Forelimb muscle (tissue), 1 donor: ENCODE measurements at regions not wholly inside any gene's neighbourhood (a gene's known extent, or its start where the extent isn't known, plus 50 kb on each side); places are given as distances from the start of the nearest gene placed in this dataset.
"Not testable (repeated sequence)": the region's sequence is repeated elsewhere in the genome, so short reads cannot be mapped to it uniquely, and the experiment has no call there.

ENCODE experiments used
- DNase-seq: peaks from one replicate; pipeline ENCODE4 v3.0.0-alpha.2; 2013; ENCODE audit warnings: low read depth

DNA sequence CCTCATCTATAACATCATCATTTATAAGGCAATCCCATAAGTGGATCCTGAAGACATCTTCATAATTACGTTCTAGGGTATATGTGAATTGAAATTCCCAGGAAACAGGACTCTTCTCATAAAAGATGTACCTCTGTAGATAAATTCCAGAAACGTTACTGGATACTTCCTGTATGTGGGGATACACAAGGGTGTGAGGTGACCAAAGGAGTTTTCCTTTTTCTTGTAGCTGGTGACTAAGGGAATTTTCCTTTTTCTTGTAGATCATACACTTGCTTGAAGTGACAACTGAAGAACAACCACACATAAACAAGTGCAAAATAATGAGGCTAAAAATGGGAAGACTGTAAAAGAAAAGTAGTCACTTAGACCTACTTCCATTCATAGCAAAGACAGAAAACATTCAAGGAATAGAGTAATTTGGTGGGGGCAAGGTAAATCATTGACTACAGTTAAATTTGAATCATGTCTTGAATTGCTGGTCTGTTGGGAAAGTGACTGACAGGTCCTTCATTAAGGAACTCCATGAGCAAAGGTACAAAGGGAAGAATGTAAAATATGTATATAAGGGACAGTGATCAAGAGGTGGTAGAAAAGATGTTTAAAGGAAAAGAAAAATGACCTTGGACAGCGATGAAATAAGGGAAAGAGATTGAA lies 53.2 kb upstream of the UBE2E3 start:
- DNase-seq: no peak

DNA sequence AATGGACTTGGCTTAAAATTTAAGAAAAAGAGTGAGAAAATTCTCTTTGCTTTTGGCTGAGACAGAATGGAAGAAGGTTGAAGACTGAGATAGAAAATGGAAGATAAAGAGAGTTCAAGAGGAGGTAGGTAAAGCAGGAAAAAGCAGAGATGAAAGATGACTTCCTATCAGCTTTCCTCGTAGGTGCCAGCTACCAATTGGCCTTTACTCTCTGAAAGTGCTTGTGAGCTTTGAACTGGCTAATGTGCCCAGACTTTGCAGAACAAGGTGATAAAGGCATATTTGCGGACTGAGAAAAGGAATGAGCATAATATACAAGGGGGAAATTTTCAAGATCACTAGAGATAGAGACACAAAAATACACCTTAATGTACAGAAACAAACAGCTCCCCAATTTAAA lies 54.7 kb upstream of the UBE2E3 start:
- DNase-seq: no peak

DNA sequence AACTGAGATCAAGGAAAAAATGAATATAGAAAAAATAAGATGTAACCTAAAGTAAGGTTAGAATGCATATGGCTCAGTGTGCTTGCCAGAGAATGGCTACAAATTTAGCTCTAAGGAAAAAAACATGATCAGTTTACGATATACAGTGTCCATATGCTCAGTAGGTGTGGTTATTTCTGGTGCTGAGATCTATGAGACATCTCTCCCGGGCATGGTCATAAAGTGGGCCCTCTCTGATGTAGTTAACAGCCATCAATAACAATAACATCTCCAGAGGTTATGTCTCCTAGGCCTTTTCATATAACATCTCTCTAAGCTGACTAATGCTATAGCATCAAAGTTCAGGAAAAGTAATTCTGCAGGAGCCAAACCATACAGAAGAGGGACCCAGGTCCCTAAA lies 56.3 kb upstream of the UBE2E3 start:
- DNase-seq: no peak

DNA sequence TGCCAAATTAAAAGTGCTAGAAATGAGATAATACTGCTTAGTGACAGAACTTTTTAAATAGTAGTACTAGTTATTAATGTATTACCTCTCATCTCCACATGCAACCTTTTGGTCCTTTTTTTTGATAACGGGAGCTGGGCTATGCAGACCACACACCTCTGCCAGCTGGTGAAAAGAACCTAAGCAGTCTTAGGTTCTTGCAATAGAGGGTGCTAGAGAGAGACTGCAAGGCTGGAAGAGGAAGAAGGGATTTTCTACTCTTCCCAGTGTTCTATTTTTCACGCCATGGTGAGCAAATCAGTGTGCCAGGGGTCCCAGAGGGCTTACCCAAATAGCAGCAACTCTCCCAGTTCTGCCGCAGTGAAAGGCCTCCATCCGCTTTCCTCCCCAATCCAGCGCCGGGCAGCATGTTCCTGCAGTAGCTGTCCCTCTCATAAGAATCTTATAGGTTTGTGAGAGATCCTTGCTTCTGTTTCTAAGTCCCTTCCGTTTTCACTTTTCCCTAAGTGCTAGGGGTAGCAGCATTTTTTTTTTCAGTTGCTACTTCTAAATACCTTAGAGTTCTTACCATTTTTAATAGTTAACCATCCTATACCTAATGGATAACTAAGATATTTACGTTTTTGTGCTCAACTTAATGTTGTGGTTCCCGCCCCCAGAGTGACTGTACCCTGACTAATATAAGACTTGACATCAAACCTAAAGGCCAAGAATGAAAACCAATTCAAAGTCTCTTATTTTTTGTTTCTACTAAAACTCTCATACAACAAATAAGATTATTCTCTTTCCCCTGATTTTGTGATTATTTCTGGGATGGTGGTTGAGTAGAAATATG lies 69.4 kb upstream of the UBE2E3 start:
- DNase-seq: no peak

DNA sequence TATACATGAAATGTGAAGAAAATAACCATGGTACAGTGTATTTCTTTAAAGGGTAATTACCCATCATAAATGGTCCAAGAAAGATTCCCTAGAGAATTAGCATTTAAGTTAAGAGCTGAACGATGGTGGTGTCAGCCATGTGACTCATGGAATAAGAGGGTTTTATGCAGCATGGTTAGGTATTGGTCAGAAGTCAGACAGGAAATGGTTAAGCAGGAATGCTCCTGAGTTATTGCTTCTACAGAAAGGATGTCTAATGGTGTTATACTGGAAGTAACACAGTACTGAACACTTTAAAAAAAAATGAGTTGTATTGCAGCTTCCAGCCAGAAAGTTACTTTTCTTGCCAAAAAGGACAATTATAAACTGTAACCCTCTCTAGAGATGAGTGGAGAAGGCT lies 72.7 kb upstream of the UBE2E3 start:
- DNase-seq: no peak

DNA sequence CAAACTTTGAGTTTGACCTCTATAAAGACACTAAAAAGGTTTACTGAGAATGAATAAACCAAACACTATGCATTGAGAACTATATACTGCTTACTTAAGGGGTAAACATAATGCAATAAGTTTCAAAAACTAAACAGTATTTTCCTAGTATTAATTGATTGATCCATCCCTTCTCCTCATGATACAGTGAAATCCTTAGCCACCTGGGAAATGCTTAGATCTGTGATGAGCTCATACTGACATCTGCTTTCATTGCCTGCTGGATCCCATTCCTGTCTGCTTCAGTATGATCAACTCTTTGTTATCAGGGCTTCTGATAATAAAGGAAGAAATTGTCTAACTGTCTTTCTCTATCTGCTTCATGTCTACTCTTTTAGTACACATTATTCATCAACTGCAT lies 74.9 kb upstream of the UBE2E3 start:
- no peak for DNase-seq

DNA sequence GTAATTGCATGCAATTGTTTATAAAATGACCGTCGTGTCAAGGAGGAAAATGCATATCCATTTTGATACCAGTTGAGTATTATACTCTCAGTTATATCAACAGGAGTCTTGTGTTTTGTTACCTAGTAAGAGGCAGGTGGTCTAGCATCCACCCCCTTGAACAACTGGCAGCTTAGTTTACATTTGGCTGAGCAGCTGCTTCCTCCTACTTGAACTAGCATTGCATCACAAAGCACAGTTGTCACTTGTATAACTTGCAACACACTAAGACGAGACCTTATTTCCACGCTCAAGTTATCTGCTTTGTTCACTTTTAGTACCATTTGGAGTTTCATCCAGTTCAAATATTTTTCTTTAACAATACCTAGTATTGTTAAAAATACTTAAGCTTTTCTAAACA lies 75.4 kb upstream of the UBE2E3 start:
- DNase-seq: no peak

DNA sequence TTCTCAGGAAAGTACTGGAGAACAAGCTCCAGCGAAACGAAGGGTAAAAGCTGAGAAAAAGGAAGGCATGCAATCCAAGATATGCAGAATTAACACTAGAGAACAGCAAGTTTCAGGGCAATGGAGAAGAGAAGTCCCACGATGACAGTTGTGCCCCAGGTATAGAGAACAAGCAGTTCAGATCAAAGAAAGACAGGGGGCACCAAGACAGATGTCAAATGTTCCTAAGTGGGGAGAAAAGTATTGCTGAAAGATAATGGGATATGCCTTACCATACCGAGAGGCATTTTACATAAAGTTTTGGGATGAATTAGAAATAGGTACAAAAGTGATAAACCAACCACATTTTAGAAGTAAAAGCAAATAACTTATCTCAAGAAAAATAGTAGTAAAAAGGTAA lies 79.1 kb upstream of the UBE2E3 start:
- DNase-seq: no peak

DNA sequence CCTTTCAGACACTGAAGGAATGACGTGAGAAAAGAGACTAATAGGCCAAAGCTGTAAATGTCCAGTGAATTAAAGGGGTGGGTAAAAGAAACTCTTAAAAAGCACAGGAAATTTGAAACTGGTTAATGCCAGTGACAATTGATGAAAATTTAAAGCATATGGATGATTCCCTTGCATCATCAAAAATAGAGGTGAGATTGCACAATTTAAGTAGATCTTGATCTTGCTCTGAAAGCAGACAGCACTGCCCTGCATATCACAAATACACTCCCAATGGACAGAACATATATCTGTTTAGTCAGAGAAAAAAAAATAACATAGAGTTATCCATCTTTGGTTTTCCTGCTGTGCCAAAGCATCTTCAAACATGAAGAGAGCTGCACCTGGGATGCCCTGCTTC lies 86.7 kb upstream of the UBE2E3 start:
- no peak for DNase-seq

DNA sequence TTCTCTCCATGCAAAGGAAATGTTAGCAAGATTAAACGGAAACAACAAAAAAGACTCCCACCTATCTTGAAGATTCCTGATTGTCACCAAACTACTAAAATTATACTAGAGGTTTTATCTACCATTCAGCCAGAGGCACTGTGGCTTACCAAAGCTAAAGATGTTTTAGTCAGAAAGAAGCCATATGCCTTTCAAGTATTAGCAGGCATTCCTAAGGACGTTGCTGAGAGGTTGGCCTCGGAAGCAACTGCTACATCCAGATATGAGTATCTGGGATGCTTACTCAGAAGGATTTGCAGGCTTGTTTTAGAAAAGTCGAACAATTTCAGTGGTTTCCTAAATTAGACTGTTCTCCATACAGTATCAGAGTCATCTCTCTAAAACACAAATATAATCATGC lies 88.3 kb upstream of the UBE2E3 start:
- no peak for DNase-seq

DNA sequence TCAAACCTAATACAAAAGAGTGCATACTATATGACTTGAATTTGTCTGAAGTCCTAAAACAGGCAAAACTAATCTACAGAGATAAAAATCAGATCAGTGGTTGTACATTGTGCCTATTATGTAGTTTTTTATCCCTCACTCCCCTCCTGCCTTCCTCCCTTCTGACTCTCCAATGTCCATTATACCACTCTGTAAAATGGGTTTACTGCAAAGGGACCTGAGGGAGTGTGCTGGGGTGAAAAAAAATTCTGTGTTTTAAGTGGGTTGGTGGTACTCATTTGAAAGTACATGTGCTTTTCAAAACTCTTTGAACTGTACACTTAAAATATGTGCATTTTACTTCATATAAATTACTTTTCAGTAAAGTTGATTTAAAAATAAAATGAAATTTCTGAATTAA lies 89.0 kb upstream of the UBE2E3 start:
- no peak for DNase-seq

DNA sequence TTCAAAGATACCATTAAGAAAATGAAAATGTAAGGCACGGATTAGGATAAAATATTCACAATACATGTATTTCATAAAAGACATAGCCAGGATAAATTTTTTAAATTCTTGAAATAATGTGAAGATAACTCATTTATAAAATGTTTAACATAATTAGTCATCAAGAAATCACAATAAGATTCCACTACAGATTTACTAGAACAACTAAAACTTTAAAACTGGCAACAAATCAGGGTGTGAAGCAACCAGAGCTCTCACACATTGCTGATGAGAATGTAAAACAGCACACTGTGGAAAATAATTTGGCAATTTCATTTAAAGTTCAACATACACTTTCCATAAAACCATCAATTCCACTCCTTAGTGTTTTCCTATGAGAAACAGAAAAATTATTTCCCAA lies 89.6 kb upstream of the UBE2E3 start:
- DNase-seq: no peak

DNA sequence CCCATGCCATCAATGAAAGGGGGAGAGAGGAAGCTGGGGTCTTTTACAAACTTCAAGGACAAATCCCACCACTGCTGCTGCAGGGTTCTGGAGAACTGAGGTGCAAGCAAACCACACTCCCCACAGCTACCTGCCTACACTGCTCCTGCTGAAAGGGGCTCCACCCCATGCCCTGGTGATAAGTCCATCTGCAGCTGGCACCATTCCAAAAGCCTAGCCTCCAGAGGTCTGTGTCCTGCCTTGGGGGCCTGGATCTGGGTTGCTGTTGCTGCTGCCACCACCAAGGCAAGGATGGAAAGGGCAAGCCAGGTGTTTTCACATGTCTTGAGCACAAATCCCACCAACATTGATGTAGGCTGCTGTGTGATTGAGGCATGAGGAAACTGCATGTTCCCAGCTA lies 97.4 kb upstream of the UBE2E3 start:
- DNase-seq: no peak

DNA sequence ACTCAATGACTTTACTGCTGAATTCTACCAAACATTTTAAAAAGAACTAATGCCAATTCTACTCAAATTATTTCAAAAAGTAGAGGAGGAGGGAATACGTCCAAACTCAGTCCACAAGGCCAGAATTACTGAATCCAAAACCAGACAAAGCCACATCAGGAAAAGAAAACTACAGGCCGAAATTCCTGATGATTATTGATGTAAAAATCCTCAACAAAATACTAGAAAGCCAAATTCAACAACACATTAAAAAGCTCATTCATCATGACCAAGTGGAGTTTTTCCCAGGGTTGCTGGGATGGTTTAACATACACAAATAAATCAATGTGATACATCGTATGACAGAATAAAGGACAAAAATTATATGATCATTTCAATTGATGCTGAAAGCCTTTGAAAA lies 103.9 kb upstream of the UBE2E3 start:
- DNase-seq: no peak

DNA sequence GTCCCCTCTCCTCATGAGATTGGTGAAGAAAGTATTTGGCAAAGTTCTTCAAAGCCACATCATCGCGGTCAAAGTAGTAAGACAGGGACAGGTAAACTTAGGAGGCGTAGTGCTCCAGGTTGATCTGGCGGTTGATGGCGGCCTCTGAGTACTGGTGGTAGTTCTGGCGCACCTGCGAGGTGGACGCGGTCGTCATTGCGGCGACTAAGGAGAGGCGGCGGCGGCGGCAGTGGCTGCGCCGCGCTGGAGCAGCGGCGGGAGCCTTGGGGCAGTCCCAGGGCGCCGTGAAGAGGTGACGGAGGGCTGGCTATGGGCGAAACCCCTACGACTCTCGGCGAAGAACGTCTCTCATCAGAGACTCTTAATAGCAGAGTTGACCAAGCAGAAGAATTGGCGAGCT lies 107.2 kb upstream of the UBE2E3 start:
- DNase-seq: no peak

DNA sequence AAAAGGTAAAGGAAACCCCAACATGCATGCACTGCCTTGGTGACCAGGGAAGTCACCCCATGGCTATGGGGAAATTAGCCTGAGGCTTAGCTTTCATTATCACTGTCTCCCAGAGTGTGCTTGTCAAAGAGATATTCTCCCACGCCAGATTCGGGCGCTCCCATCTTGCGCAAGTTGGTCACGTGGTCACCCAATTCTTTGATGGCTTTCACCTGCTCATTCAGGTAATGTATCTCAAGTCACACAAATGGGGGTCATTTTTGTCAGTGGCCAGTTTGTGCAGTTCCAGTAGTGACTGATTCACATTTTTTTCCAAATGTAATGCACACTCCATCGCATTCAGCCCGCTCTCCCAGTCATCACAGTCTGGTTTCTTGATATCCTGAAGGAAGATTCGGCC lies 107.6 kb upstream of the UBE2E3 start:
- not testable (repeated sequence) for DNase-seq

DNA sequence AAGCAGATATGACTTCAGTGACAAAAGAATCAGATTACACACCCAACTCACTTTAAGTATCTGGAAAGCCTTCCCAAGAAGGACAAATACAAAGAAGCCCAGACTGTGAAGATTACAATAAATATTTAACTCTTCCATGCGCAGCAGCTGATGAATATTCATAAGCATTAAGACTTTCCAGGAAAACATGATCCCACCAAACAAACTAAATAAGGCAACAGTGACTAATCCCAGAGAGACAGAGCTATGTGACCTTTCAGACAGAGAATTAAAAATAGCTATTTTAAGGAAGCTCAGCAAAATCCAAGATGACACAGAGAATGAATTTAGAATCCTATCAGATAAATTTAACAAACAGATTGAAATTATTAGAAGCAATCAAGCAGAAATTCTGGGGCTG lies 108.2 kb upstream of the UBE2E3 start:
- no peak for DNase-seq

DNA sequence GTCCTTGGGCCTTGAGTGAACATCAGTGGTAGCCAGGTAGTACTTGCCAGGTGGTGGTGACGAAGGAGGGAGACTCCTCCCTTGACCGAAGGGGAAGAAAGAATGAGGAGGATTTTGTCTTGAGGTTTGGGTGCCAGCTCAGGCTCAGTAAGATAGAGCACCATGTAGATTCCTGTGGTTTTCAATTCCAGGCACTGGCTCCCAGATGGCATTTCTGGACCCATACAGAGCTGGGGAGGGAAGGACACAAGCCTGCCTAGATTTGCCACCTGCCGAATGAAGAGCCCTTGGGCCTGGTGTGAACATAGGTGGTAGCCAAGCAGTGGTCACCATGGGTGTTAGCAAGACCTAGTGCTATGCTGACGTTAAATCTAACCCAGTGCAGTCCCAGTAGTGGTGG lies 108.8 kb upstream of the UBE2E3 start:
- DNase-seq: no peak

DNA sequence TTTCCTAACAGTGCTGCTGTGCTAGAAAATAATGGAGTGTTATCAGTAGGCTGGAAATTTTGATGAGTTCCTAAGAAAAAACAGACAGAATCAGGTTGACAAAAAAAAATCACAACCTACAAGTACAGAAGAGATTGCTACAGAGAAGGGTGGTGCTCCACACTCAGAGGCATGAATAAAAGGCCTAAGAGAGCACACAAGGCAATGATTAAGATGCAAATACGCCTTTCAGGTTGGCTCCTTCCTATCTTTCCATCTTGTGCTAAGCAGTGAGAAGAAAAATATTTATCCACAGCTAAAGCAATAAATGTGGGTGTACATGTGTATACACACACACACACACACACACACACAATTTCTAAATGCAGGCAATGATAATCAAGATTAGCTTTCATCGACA lies 130.6 kb upstream of the UBE2E3 start:
- no peak for DNase-seq

DNA sequence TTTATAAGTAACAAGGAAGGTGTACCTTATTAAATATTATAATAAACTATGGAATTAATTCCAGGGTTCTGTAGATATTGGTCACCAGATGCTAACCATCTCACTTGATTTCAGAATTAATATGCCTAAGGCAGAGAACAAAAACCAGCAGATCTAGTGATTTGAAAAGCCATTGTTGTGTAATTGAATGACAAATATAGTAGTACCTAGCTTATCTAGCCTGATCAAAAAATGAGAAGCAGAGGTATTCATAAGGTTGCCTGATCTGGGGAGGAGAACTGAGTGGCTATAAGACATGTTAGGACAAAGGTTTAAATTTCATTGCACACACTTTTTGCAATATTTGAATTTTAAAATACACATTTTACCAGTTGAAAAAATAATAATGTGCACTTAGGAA lies 132.0 kb upstream of the UBE2E3 start:
- DNase-seq: no peak

DNA sequence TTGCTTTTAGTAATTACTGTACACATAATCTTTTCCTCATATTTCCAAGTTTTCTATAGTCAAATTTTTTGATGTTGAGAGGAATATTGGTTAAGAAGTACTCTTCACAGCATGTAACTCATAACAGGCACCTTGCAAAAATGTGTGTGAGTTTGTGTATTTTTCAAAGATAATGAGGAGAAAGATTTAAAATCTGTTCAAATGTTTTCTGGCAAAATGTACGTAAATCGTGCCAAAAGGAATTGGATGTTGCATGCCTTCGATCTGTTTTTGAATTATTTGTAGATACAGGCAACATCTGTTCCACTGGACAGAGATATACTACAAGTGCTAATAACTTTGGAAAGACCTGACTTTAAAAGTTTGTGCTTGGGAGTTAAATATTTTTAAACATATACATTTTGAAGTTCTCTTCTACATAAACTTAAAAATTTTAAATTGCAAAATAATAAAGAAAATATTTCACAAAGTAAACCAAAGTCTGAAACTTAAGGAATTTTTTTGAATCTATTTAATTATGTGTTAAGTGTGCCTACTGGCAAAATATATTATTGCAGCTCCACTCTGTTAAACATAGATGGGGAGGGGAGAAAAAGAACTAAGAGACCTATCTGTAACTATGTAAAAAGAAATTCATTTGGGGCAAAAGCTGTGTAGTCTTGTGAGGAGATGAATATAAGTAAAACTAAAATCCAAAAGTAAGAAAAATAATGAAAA lies 133.5 kb upstream of the UBE2E3 start:
- no peak for DNase-seq

DNA sequence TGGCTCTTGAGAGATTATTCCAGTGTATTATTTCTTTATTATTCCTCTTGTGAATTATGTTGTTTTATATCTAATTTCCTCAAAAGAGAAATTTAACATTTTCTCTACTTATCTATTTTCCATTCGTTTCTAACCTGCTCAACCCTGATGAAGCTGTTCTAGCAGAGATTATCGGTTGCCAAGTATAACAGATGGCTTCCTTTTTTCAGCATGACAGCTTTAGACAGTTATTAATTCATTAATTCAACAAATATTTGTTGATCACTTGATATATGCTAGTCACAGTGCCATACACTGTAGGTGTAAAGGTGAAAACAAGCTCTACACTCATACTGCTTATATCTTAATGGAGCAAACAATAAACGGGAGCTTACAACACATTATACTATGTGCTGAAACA lies 137.9 kb upstream of the UBE2E3 start:
- no peak for DNase-seq

DNA sequence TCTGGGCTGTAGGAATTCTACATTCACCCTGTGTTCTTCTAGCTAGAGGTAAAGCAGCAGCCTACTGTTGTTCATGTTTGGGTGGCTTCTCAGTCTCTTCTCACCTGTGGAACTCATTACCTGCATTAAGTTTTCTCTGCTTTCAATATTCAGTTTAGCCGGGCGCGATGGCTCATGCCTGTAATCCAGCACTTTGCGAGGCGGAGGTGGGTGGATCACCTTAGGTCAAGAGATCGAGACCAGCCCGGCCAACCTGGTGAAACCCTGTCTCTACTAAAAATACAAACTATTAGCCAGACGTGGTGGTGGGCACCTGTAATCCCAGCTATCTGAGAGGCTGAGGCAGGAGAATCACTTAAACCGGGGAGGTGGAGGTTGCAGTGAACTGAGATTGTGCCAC lies 139.8 kb upstream of the UBE2E3 start:
- DNase-seq: no peak
